Esophagus squamous epithelium (tissue), 4 donors: ENCODE measurements at regions not wholly inside any gene's neighbourhood (a gene's known extent, or its start where the extent isn't known, plus 50 kb on each side); places are given as distances from the start of the nearest gene placed in this dataset.

Source experiments
- CTCF ChIP-seq, 6 experiments: fragments of 450-650 bp in 4 of 6; fragments of 200-600 bp in 2 of 6; sonication (generic) in 2 of 6; IDR thresholded peaks; one replicate each; pipeline ENCODE4 v1.5.1; 2016 to 2019; ENCODE audit warnings: antibody characterized with exemption in 6 of 6, mild to moderate bottlenecking in 4 of 6, moderate library complexity in 4 of 6
- POLR2A ChIP-seq, 4 donors: fragments of 450-650 bp; IDR thresholded peaks; one replicate each; pipeline ENCODE4 v1.6.1; 2017; ENCODE audit warnings: antibody characterized with exemption in 4 of 4, mild to moderate bottlenecking in 4 of 4, moderate library complexity in 3 of 4

GRCh38 chr18:42614619-42615293, 500.7 kb downstream of the RIT2 start:
- TF ChIP-seq CTCF (IDR thresholded peaks at IDR 0.05) = no peak
- TF ChIP-seq POLR2A (IDR thresholded peaks at IDR 0.05) = no peak
